ENCODE measurements at regions not wholly inside any gene's neighbourhood (a gene's known extent, or its start where the extent isn't known, plus 50 kb on each side); places are given as distances from the start of the nearest gene placed in this dataset.

DNA sequence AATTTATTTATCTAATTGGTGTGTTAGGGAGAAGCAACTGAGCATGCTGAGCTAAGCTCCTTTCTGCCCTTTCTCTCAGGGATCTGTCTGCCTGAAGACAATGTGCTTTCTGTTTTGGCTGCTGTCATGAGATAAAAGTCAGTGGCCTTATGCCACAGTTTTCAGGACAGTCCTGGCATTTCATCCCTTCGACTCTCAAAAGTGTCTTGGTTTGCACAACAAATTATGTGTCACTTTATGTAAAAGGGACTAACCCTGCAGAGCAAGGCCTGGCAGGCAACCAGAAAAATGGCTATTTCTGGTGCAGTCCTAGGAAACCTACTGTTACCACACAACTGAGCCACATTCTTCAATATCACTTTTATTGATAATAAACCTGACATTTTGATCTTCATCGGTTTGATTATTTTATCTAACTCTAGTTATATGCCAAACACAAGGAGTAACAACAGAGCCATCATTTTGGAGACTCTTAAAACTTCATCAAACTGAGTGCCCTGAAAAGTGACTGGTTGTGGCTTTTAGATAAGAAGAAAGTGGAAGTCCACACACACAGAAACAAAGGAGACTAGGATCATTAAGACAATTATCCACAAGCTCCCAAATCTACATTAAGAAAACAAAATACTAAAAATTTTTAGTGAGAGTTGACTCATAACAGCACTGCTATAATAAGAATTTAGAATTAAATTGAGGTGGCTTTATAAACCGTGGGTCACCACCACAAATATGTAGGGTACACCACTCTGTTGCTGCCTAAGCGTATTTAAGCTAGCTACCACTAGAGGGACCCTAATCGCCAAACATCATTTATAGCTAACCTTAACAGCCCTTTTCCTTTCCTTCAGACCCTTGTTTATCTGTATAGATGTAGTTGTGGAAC is 95.9 kb upstream of the PTPN13 start:
- TF ChIP-seq, protein P1, sequence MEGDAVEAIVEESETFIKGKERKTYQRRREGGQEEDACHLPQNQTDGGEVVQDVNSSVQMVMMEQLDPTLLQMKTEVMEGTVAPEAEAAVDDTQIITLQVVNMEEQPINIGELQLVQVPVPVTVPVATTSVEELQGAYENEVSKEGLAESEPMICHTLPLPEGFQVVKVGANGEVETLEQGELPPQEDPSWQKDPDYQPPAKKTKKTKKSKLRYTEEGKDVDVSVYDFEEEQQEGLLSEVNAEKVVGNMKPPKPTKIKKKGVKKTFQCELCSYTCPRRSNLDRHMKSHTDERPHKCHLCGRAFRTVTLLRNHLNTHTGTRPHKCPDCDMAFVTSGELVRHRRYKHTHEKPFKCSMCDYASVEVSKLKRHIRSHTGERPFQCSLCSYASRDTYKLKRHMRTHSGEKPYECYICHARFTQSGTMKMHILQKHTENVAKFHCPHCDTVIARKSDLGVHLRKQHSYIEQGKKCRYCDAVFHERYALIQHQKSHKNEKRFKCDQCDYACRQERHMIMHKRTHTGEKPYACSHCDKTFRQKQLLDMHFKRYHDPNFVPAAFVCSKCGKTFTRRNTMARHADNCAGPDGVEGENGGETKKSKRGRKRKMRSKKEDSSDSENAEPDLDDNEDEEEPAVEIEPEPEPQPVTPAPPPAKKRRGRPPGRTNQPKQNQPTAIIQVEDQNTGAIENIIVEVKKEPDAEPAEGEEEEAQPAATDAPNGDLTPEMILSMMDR (conservative IDR thresholded peaks at IDR 0.05) = peak; percentile 92
- H3K27ac ChIP-seq = peak overlapping the region; percentile 67

DNA sequence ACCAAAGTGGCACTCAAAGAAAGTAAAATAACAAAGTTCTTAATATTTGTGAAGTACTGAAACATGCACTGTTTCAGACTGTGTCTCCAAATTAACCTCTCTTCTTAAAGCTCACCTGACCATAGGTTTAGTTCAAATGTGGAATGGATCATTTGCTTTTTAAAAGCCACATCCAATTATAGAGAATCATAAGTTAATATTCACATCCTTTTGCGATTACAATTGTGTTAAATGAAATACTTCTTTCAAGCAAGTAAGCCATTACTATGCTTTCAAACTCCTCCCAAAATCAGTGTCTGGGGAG is 95.3 kb upstream of the PTPN13 start:
- H3K27ac ChIP-seq = peak overlapping the region; percentile 67; the same call in 1 of the 2 replicates
- TF ChIP-seq, protein P1 (conservative IDR thresholded peaks at IDR 0.05) = peak; percentile 66

DNA sequence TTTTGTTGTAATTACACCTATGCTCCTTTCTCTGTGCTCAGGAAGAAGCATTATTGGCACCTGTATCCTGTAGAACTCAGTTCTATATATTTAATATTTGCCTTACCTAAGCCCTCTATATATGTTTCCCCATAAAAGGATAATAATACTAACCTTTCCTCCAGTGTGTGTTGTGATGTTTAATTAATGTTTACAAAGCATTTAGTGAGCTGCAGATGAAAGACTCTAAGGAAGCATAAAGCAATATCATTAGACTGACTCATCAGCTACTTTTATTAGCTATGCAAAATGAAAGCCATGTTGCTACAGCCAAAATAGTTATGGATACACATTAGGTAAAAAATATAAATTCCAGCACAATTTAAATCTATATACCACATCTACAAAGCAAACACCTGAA is 93.6 kb upstream of the PTPN13 start:
- TF ChIP-seq, protein P1 (conservative IDR thresholded peaks at IDR 0.05) = no peak
- H3K27ac ChIP-seq = peak overlapping the region; percentile 67; the same call in 1 of the 2 replicates

DNA sequence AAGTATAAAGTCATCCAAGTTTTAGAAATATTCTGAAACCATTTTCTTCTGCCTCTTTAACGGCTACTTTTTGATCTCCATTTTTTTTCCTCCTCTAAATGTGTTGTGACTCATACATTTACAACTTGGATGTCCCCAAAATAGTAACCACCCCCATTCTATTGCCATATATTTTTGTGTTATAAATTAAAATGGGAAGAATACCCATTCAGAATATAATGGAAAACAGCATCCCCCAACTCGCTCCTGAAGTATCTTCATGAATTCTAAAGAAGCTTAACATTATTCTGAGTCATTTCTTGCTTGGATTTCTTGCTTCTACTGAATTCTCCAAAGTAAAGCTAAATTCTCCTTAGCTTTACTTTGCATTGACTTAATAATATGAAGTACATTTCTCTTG is 92.0 kb upstream of the PTPN13 start:
- TF ChIP-seq, protein P1 (conservative IDR thresholded peaks at IDR 0.05) = no peak

DNA sequence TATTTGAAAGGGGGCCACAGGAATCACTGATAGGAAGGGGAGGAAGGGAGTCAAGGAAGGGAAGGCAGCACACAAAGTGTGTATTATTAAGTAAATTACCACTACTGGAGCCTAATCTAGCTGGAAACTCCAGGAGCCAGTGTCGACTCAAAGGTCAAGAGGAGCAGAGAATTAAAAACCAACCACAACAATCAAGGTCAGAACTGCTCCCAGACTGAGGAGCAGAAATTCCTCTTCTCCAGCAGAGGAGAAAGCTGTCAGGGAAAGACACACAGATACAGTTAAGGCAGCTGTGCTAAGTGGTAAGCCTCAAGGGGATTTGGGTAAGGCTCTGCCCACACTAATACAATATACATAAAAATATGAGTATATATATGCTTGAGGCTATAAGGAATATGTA is 87.5 kb upstream of the PTPN13 start:
- H3K27ac ChIP-seq = no peak overlapping the region
- TF ChIP-seq, protein P1 (conservative IDR thresholded peaks at IDR 0.05) = no peak

More for the DNA sequence above, 92.0 kb upstream of the PTPN13 start:
- H3K27ac ChIP-seq = no peak overlapping the region

DNA sequence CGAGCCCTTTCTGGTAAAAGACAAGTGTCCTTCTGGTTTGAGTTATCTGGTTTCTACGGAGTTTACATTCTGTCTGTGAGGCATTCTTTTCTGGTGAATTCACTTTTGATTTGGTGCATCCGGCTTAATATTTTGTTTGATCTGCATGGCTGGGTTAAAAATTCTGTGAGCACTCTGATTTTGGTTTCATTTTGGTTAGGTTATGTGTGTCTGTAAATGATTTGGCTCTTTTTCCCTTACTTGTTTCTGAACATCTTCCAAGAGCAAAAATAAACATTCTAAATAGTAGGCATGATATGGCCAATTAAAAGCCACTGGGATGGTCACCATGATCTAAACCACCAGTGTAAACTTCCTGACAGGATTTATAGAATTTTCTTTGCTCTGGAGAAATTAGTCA is 85.7 kb upstream of the PTPN13 start:
- TF ChIP-seq, protein P1 (conservative IDR thresholded peaks at IDR 0.05) = no peak
- peak overlapping the region; percentile 62 for H3K27ac ChIP-seq

DNA sequence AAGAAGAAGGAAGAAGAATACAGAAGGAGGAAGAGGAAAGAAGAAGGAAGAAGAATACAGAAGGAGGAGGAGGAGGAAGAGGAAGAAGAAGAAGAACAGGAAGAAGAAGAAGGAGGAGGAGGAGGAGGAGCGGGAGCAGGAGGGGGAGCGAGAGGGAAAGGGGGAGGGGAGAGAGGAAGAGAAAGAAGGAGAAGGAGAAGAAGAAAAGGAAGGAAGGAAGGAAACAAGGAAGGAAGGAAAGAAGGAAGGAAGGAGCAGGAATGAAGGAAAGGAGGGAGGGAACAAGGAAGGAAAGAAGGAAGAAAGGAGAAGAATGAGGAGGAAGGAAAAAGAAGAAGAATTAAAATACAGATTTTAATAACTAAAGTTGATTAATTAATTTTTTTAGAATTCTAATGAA is 82.5 kb upstream of the PTPN13 start:
- TF ChIP-seq, protein P1 (conservative IDR thresholded peaks at IDR 0.05) = no peak
- H3K27ac ChIP-seq = no peak overlapping the region
